ENCODE measurements at regions not wholly inside any gene's neighbourhood (a gene's known extent, or its start where the extent isn't known, plus 50 kb on each side); places are given as distances from the start of the nearest gene placed in this dataset.

GRCh38 chr6:167487749-167488664 lies 163.1 kb downstream of the TTLL2 start:
- TF ChIP-seq ELF1 (IDR thresholded peaks at IDR 0.05), result no peak
- TF ChIP-seq SMC3 (IDR thresholded peaks at IDR 0.05; ENCODE audit: low read depth, low read length), result no peak
- TF ChIP-seq USF1 (IDR thresholded peaks at IDR 0.05; ENCODE audit: borderline replicate concordance, low read depth), result no peak
- TF ChIP-seq YY1 (IDR thresholded peaks at IDR 0.05; ENCODE audit: low read depth), result no peak
- TF ChIP-seq GABPA (IDR thresholded peaks at IDR 0.05; ENCODE audit: low read depth), result no peak
- TF ChIP-seq MAX (IDR thresholded peaks at IDR 0.05; ENCODE audit: low read depth), result no peak
- TF ChIP-seq, protein P1, sequence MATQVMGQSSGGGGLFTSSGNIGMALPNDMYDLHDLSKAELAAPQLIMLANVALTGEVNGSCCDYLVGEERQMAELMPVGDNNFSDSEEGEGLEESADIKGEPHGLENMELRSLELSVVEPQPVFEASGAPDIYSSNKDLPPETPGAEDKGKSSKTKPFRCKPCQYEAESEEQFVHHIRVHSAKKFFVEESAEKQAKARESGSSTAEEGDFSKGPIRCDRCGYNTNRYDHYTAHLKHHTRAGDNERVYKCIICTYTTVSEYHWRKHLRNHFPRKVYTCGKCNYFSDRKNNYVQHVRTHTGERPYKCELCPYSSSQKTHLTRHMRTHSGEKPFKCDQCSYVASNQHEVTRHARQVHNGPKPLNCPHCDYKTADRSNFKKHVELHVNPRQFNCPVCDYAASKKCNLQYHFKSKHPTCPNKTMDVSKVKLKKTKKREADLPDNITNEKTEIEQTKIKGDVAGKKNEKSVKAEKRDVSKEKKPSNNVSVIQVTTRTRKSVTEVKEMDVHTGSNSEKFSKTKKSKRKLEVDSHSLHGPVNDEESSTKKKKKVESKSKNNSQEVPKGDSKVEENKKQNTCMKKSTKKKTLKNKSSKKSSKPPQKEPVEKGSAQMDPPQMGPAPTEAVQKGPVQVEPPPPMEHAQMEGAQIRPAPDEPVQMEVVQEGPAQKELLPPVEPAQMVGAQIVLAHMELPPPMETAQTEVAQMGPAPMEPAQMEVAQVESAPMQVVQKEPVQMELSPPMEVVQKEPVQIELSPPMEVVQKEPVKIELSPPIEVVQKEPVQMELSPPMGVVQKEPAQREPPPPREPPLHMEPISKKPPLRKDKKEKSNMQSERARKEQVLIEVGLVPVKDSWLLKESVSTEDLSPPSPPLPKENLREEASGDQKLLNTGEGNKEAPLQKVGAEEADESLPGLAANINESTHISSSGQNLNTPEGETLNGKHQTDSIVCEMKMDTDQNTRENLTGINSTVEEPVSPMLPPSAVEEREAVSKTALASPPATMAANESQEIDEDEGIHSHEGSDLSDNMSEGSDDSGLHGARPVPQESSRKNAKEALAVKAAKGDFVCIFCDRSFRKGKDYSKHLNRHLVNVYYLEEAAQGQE (IDR thresholded peaks at IDR 0.05; ENCODE audit: low read depth, low read length), result no peak
- TF ChIP-seq RAD21 (IDR thresholded peaks at IDR 0.05; ENCODE audit: low read length), result no peak
- no peak for TF ChIP-seq FOXJ3 (CRISPR knock-in tag; IDR thresholded peaks at IDR 0.05)
- TF ChIP-seq TAF1 (IDR thresholded peaks at IDR 0.05; ENCODE audit: borderline replicate concordance, low read depth, low read length), result no peak
- TF ChIP-seq TCF12 (IDR thresholded peaks at IDR 0.05), result no peak
- TF ChIP-seq FOSL2 (IDR thresholded peaks at IDR 0.05; ENCODE audit: borderline replicate concordance, low read depth), result no peak
- Histone ChIP-seq H3K4me1 (ENCODE audit: control insufficient read depth in 1 of 2, insufficient read depth in 2 of 2, low read depth in 1 of 2, low read length in 1 of 2) (no peaks in the 10 kb centered on the region), H3K9me2 (no peaks in the 10 kb centered on the region), H3K4me2 (no peak overlapping the region), H3K9me3 (no peaks in the 10 kb centered on the region), H3K27ac (ENCODE audit: low read depth in 2 of 2, low read length in 1 of 2) (no peak overlapping the region), H4K20me1 (ENCODE audit: insufficient read depth) (no peaks in the 10 kb centered on the region), H3K9ac (no peak overlapping the region), H3F3A (replicated peaks; ENCODE audit: insufficient read depth) (no peaks in the 10 kb centered on the region), H3K36me3 (replicated peaks in 1 of 2; ENCODE audit: control insufficient read depth in 1 of 2, insufficient read depth in 2 of 2, low read length in 1 of 2) (no peaks in the 10 kb centered on the region), H3K4me3 (ENCODE audit: low read depth in 2 of 2, low read length in 1 of 2) (no peak overlapping the region), H3K79me2 (ENCODE audit: insufficient read depth) (no peaks in the 10 kb centered on the region), H3K27me3 (ENCODE audit: insufficient read depth) (no peaks in the 10 kb centered on the region), H2AFZ (ENCODE audit: low read depth) (no peak overlapping the region)
- WGBS (ENCODE audit: low lambda C conversion rate), result 40% methylated on average over 18 of the region's 18 CpGs
- DNase-seq, result no peak
- CTCF ChIA-PET, result no interaction called here
- POLR2A ChIA-PET, result no interaction called here

Measured in SK-N-SH (cell line).